SU-DHL-6 (cell line): ENCODE measurements at regions not wholly inside any gene's neighbourhood (a gene's known extent, or its start where the extent isn't known, plus 50 kb on each side); places are given as distances from the start of the nearest gene placed in this dataset.
"Not testable (repeated sequence)": the region's sequence is repeated elsewhere in the genome, so short reads cannot be mapped to it uniquely, and the experiment has no call there.

Source experiments
- H2AFZ ChIP-seq: fragments of 200-600 bp; sonication (generic); 2 replicates; pipeline ENCODE4 v1.6.1; 2014; ENCODE audit warnings: low read depth, mild to moderate bottlenecking, moderate library complexity, mixed read lengths, antibody characterized with exemption, low read length; ENCODE audit not compliant: severe bottlenecking
- H3F3A ChIP-seq: fragments of 200-600 bp; shearing (Covaris generic); 2 replicates; pipeline ENCODE4 v1.6.0; 2016; ENCODE audit warnings: antibody characterized with exemption, mild to moderate bottlenecking; ENCODE audit not compliant: insufficient read depth
- H3K27ac ChIP-seq: fragments of 200-600 bp; sonication (generic); 2 replicates; pipeline ENCODE4 v1.5.1; 2016; ENCODE audit warnings: low read depth, mild to moderate bottlenecking, low read length, moderate library complexity, mixed read lengths
- H3K27me3 ChIP-seq: fragments of 200-600 bp; sonication (generic), shearing (Covaris generic); 2 replicates; pipeline ENCODE4 v1.6.0; 2014; ENCODE audit warnings: mild to moderate bottlenecking, low read length
- H3K36me3 ChIP-seq: fragments of 200-600 bp; sonication (generic); 2 replicates; pipeline ENCODE4 v1.6.1; 2014; ENCODE audit warnings: mild to moderate bottlenecking, low read length, mixed read lengths
- H3K4me2 ChIP-seq: fragments of 300-600, 200-600 bp; shearing (Covaris generic), sonication (generic); 2 replicates; pipeline ENCODE4 v1.6.0; 2014; ENCODE audit warnings: low read length, low read depth, mild to moderate bottlenecking; ENCODE audit not compliant: poor library complexity, severe bottlenecking
- H3K4me3 ChIP-seq: fragments of 200-600 bp; sonication (generic); 2 replicates; pipeline ENCODE4 v1.5.1; 2014; ENCODE audit warnings: antibody characterized with exemption, low read length, mild to moderate bottlenecking, mixed read lengths; ENCODE audit not compliant: insufficient read depth, poor library complexity, severe bottlenecking
- H3K79me2 ChIP-seq: fragments of 200-600 bp; sonication (generic); 2 replicates; pipeline ENCODE4 v1.6.1; 2014; ENCODE audit warnings: mild to moderate bottlenecking, low read length, moderate library complexity; ENCODE audit not compliant: insufficient read depth
- H3K9ac ChIP-seq: fragments of 200-600 bp; sonication (generic); 2 replicates; pipeline ENCODE4 v1.7.0; 2014; ENCODE audit warnings: mild to moderate bottlenecking, low read length
- H3K9me2 ChIP-seq: fragments of 200-600 bp; sonication (generic); replicated peaks from 2 replicates; pipeline ENCODE4 v1.6.1; 2014; ENCODE audit warnings: low read length; ENCODE audit not compliant: insufficient read depth
- H3K9me3 ChIP-seq: fragments of 200-600 bp; sonication (generic); 2 replicates; pipeline ENCODE4 v1.6.1; 2014; ENCODE audit warnings: low read length, mixed read lengths; ENCODE audit not compliant: insufficient read depth
- H4K20me1 ChIP-seq: fragments of 200-600 bp; sonication (generic); 2 replicates; pipeline ENCODE4 v1.6.1; 2014; ENCODE audit warnings: low read depth, mild to moderate bottlenecking, antibody characterized with exemption, low read length, moderate library complexity, mixed read lengths
- EZH2phosphoT487 ChIP-seq: fragments of 200-600 bp; sonication (generic), shearing (Covaris generic); conservative IDR thresholded peaks from 2 replicates; pipeline ENCODE4 v1.6.1; 2018; ENCODE audit warnings: mild to moderate bottlenecking, antibody characterized with exemption, low read length, moderate library complexity, mixed read lengths
- TF ChIP-seq, protein P1 (sequence below): fragments of 200-600 bp; sonication (generic); IDR thresholded peaks from one replicate; pipeline ENCODE4 v1.5.1; 2017; ENCODE audit warnings: antibody characterized with exemption, mild to moderate bottlenecking, low read length, moderate library complexity; ENCODE audit not compliant: insufficient read depth, poor library complexity, severe bottlenecking

DNA sequence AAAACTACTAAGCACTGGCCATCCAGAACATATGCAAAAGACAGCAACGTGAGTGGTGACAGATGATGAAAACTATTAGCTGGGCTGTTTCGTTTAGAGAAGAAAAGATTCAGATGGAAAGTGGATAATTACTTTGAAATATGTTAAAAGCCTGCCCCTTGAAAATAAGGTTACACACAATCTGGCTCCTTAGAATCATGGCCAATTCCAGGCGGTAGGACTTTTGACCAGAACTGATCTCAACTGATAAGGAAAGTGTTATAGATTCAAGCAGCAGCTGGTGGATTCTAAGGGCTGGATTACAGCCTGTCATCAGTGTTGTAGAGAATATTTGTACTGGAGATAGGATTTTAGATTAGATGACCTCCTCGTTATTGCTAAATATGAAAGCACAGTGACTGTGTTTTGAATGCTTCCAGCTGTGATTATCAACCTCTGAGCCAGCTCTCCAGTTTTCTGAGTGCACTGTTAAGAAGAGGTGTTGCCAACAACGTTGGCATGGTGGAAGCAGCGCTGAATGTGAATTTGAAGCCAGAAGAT is 75.1 kb downstream of the KBTBD2 start:
- H3K9me3 ChIP-seq, H4K20me1 ChIP-seq, H3K27me3 ChIP-seq, H3K79me2 ChIP-seq, H3K27ac ChIP-seq, H3F3A ChIP-seq, H3K9me2 ChIP-seq, H3K9ac ChIP-seq, H3K4me2 ChIP-seq, H3K36me3 ChIP-seq, H2AFZ ChIP-seq, H3K4me3 ChIP-seq: not testable (repeated sequence)

DNA sequence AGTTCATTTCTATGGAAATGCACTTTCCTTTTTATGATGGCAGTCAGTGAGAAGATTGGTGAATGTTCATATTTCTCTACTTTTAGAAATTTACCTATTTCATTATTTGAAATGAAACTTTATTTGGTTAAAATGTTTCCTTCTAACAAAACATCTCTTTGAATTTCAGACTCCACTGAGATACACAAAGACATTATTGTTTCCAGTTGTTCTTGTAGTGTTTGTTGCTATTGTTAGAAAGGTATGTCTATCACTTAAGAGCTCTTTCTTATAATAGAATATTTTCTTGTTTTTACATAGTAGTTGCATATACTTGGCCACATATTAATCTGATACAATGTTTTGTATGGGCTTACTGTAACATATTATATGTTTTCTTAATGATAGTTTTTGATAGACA is 76.8 kb downstream of the KBTBD2 start:
- H3K9me3 ChIP-seq, H4K20me1 ChIP-seq, H2AFZ ChIP-seq, H3K4me2 ChIP-seq, H3K9ac ChIP-seq, H3K27ac ChIP-seq, H3K79me2 ChIP-seq, H3K9me2 ChIP-seq, H3K27me3 ChIP-seq, H3K4me3 ChIP-seq, H3F3A ChIP-seq, H3K36me3 ChIP-seq: not testable (repeated sequence)

DNA sequence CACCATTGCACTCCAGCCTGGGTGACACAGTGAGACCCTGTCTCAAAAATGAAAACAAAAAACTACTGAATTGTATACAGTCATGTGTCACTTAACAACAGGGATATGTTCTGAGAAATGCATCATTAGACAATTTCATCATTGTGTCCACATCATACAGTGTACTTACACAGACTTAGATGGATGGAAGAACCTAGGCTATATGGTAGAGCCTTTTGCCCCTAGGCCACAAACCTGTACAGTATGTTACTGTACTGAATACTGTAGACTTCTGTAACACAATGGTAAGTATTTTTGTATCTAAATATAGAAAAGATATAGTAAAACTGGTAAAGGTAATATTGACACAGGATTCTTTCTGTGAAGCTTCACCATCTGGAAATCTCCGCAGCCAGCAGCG is 81.7 kb downstream of the KBTBD2 start:
- H3K27ac ChIP-seq = no peak overlapping the region
- no peak overlapping the region for H3K4me2 ChIP-seq
- no peaks in the 10 kb centered on the region for H3K79me2 ChIP-seq
- H3K9ac ChIP-seq = no peak overlapping the region
- H3F3A ChIP-seq = no peaks in the 10 kb centered on the region
- no peaks in the 10 kb centered on the region for H4K20me1 ChIP-seq
- H3K9me3 ChIP-seq = no peaks in the 10 kb centered on the region
- no peaks in the 10 kb centered on the region for H3K9me2 ChIP-seq
- TF ChIP-seq, protein P1, sequence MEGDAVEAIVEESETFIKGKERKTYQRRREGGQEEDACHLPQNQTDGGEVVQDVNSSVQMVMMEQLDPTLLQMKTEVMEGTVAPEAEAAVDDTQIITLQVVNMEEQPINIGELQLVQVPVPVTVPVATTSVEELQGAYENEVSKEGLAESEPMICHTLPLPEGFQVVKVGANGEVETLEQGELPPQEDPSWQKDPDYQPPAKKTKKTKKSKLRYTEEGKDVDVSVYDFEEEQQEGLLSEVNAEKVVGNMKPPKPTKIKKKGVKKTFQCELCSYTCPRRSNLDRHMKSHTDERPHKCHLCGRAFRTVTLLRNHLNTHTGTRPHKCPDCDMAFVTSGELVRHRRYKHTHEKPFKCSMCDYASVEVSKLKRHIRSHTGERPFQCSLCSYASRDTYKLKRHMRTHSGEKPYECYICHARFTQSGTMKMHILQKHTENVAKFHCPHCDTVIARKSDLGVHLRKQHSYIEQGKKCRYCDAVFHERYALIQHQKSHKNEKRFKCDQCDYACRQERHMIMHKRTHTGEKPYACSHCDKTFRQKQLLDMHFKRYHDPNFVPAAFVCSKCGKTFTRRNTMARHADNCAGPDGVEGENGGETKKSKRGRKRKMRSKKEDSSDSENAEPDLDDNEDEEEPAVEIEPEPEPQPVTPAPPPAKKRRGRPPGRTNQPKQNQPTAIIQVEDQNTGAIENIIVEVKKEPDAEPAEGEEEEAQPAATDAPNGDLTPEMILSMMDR = no peak
- no peak for TF ChIP-seq EZH2phosphoT487
- no peak overlapping the region for H3K4me3 ChIP-seq
- no peaks in the 10 kb centered on the region for H3K27me3 ChIP-seq
- H3K36me3 ChIP-seq = no peaks in the 10 kb centered on the region
- H2AFZ ChIP-seq = no peak overlapping the region

DNA sequence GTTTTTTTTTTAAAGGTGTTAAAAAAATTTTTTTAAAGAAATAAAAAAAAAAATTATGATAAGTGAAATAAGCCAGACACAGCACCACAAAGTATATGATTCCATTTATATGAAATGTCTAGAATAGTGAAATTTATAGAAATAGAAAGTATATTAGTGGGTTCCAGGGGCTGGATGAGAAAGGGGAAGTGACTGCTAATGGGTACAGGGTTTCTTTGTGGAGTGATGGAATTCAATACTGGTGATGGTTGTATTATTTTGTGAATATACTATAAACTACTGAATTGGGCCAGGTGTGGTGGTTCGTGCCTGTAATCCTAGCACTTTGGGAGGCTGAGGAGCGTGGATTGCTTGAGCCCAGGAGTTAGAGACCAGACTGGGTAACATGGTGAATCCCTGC is 82.2 kb downstream of the KBTBD2 start:
- Histone ChIP-seq H4K20me1 (no peaks in the 10 kb centered on the region), H3K27me3 (no peaks in the 10 kb centered on the region), H3K9me3 (no peaks in the 10 kb centered on the region), H3F3A (no peaks in the 10 kb centered on the region), H3K4me3 (no peak overlapping the region), H3K79me2 (no peaks in the 10 kb centered on the region), H3K4me2 (no peak overlapping the region), H3K9me2 (no peaks in the 10 kb centered on the region), H3K27ac (no peak overlapping the region), H3K36me3 (no peaks in the 10 kb centered on the region), H2AFZ (no peak overlapping the region), H3K9ac (no peak overlapping the region)
- TF ChIP-seq EZH2phosphoT487 = no peak
- TF ChIP-seq, protein P1 = no peak
